ENCODE measurements at regions not wholly inside any gene's neighbourhood (a gene's known extent, or its start where the extent isn't known, plus 50 kb on each side); places are given as distances from the start of the nearest gene placed in this dataset.

GRCh38 chr10:33725430-33725829, 391.0 kb upstream of the NRP1 start:
- no peak overlapping the region for H3K27ac ChIP-seq
- H4K20me1 ChIP-seq (ENCODE audit: insufficient read depth) = no peaks in the 10 kb centered on the region
- no peak overlapping the region for H3K4me3 ChIP-seq (IDR thresholded peaks at IDR 0.05; ENCODE audit: insufficient read depth, low read depth, low read length)
- no peak overlapping the region for H3K9ac ChIP-seq
- no peak overlapping the region for H2AFZ ChIP-seq (ENCODE audit: low read depth)
- no peaks in the 10 kb centered on the region for H3K36me3 ChIP-seq (ENCODE audit: insufficient read depth)
- H3K27me3 ChIP-seq (ENCODE audit: insufficient read depth, low read depth) = no peaks in the 10 kb centered on the region
- no peaks in the 10 kb centered on the region for H3K4me1 ChIP-seq (ENCODE audit: low read depth, poor library complexity, severe bottlenecking)
- TF ChIP-seq CTCF (conservative IDR thresholded peaks at IDR 0.05; ENCODE audit: low read depth, low read length) = no peak
- H3K79me2 ChIP-seq (ENCODE audit: insufficient read depth, low read depth) = no peaks in the 10 kb centered on the region
- no peak overlapping the region for H3K4me2 ChIP-seq

- Histone ChIP-seq H3K27me3 (ENCODE audit: insufficient read depth, low read depth) (no peaks in the 10 kb centered on the region), H2AFZ (ENCODE audit: low read depth) (no peak overlapping the region), H3K79me2 (ENCODE audit: insufficient read depth, low read depth) (no peaks in the 10 kb centered on the region), H3K4me2 (no peak overlapping the region), H3K9ac (no peak overlapping the region), H3K4me1 (ENCODE audit: low read depth, poor library complexity, severe bottlenecking) (no peaks in the 10 kb centered on the region), H3K27ac (no peak overlapping the region), H4K20me1 (ENCODE audit: insufficient read depth) (no peaks in the 10 kb centered on the region), H3K36me3 (ENCODE audit: insufficient read depth) (no peaks in the 10 kb centered on the region), H3K4me3 (IDR thresholded peaks at IDR 0.05; ENCODE audit: insufficient read depth, low read depth, low read length) (no peak overlapping the region)
- no peak for TF ChIP-seq CTCF (conservative IDR thresholded peaks at IDR 0.05; ENCODE audit: low read depth, low read length)
Measured at GRCh38 chr10:33723181-33723580, 388.7 kb upstream of the NRP1 start.

- no peaks in the 10 kb centered on the region for H4K20me1 ChIP-seq (ENCODE audit: insufficient read depth)
- no peaks in the 10 kb centered on the region for H3K36me3 ChIP-seq (ENCODE audit: insufficient read depth)
- H2AFZ ChIP-seq (ENCODE audit: low read depth) = no peak overlapping the region
- no peaks in the 10 kb centered on the region for H3K79me2 ChIP-seq (ENCODE audit: insufficient read depth, low read depth)
- no peak for TF ChIP-seq CTCF (conservative IDR thresholded peaks at IDR 0.05; ENCODE audit: low read depth, low read length)
- H3K4me2 ChIP-seq = no peak overlapping the region
- no peak overlapping the region for H3K9ac ChIP-seq
- H3K27ac ChIP-seq = no peak overlapping the region
- no peaks in the 10 kb centered on the region for H3K4me1 ChIP-seq (ENCODE audit: low read depth, poor library complexity, severe bottlenecking)
- H3K27me3 ChIP-seq (ENCODE audit: insufficient read depth, low read depth) = no peaks in the 10 kb centered on the region
- no peak overlapping the region for H3K4me3 ChIP-seq (IDR thresholded peaks at IDR 0.05; ENCODE audit: insufficient read depth, low read depth, low read length)
Measured at GRCh38 chr10:33722067-33722466, 387.6 kb upstream of the NRP1 start.

- TF ChIP-seq CTCF (conservative IDR thresholded peaks at IDR 0.05; ENCODE audit: low read depth, low read length) = no peak
- Histone ChIP-seq H3K4me1 (ENCODE audit: low read depth, poor library complexity, severe bottlenecking) (no peaks in the 10 kb centered on the region), H3K4me3 (IDR thresholded peaks at IDR 0.05; ENCODE audit: insufficient read depth, low read depth, low read length) (no peak overlapping the region), H3K4me2 (no peak overlapping the region), H3K27ac (no peak overlapping the region), H4K20me1 (ENCODE audit: insufficient read depth) (no peaks in the 10 kb centered on the region), H3K79me2 (ENCODE audit: insufficient read depth, low read depth) (no peaks in the 10 kb centered on the region), H3K9ac (no peak overlapping the region), H3K27me3 (ENCODE audit: insufficient read depth, low read depth) (no peaks in the 10 kb centered on the region), H2AFZ (ENCODE audit: low read depth) (no peak overlapping the region), H3K36me3 (ENCODE audit: insufficient read depth) (no peaks in the 10 kb centered on the region)
Measured at GRCh38 chr10:33721509-33721908, 387.0 kb upstream of the NRP1 start.

GRCh38 chr10:33720161-33720560, 385.7 kb upstream of the NRP1 start:
- no peak for TF ChIP-seq CTCF (conservative IDR thresholded peaks at IDR 0.05; ENCODE audit: low read depth, low read length)
- H2AFZ ChIP-seq (ENCODE audit: low read depth) = no peak overlapping the region

More at GRCh38 chr10:33720161-33720560, 385.7 kb upstream of the NRP1 start:
- Histone ChIP-seq H3K4me3 (IDR thresholded peaks at IDR 0.05; ENCODE audit: insufficient read depth, low read depth, low read length) (no peak overlapping the region), H3K4me1 (ENCODE audit: low read depth, poor library complexity, severe bottlenecking) (no peaks in the 10 kb centered on the region), H3K27ac (no peak overlapping the region), H3K4me2 (no peak overlapping the region), H3K79me2 (ENCODE audit: insufficient read depth, low read depth) (no peaks in the 10 kb centered on the region), H3K36me3 (ENCODE audit: insufficient read depth) (no peaks in the 10 kb centered on the region), H3K9ac (no peak overlapping the region), H4K20me1 (ENCODE audit: insufficient read depth) (no peaks in the 10 kb centered on the region), H3K27me3 (ENCODE audit: insufficient read depth, low read depth) (no peaks in the 10 kb centered on the region)

All from KMS-11 (cell line).